Duodenal mucosa (tissue), 2 donors: ENCODE measurements at regions not wholly inside any gene's neighbourhood (a gene's known extent, or its start where the extent isn't known, plus 50 kb on each side); places are given as distances from the start of the nearest gene placed in this dataset.

Experiments
- H3K27ac ChIP-seq: one replicate; pipeline ENCODE4 v1.7.0; 2013; ENCODE audit warnings: low read depth, low read length
- H3K27me3 ChIP-seq, 2 donors: one replicate each; pipeline ENCODE4 v1.7.0; 2013; ENCODE audit warnings: low read length in 2 of 2, control low read depth in 1 of 2; ENCODE audit not compliant: insufficient read depth in 2 of 2, control insufficient read depth in 1 of 2
- H3K36me3 ChIP-seq, 2 donors: one replicate each; pipeline ENCODE4 v1.7.0; 2013; ENCODE audit warnings: low read length in 2 of 2, control low read depth in 1 of 2; ENCODE audit not compliant: insufficient read depth in 2 of 2, control insufficient read depth in 1 of 2
- H3K4me1 ChIP-seq, 2 donors: one replicate each; pipeline ENCODE4 v1.7.0; 2013; ENCODE audit warnings: low read length in 2 of 2, control low read depth in 1 of 2; ENCODE audit not compliant: insufficient read depth in 2 of 2, control insufficient read depth in 1 of 2
- H3K4me3 ChIP-seq, 2 donors: one replicate each; pipeline ENCODE4 v1.7.0; 2013; ENCODE audit warnings: low read length in 2 of 2, low read depth in 1 of 2
- H3K9ac ChIP-seq, 2 donors: one replicate each; pipeline ENCODE4 v1.7.0; 2013; ENCODE audit warnings: low read length in 2 of 2, low read depth in 1 of 2
- H3K9me3 ChIP-seq, 2 donors: one replicate each; pipeline ENCODE4 v1.7.0; 2013; ENCODE audit warnings: low read length in 2 of 2, control low read depth in 1 of 2; ENCODE audit not compliant: control insufficient read depth in 1 of 2

GRCh38 chr1:184326278-184326677, 60.6 kb upstream of the C1orf21 start:
- no peaks in the 10 kb centered on the region for H3K36me3 ChIP-seq
- no peaks in the 10 kb centered on the region for H3K9me3 ChIP-seq
- no peaks in the 10 kb centered on the region for H3K27me3 ChIP-seq
- H3K9ac ChIP-seq, result no peak overlapping the region
- no peak overlapping the region for H3K4me3 ChIP-seq
- H3K4me1 ChIP-seq, result peaks cover 10 to 20% of the 10 kb centered on the region in 2 donors
- H3K27ac ChIP-seq, result no peak overlapping the region

GRCh38 chr1:184329245-184329953, 57.4 kb upstream of the C1orf21 start:
- Histone ChIP-seq H3K27me3 (no peaks in the 10 kb centered on the region), H3K36me3 (no peaks in the 10 kb centered on the region), H3K27ac (no peak overlapping the region), H3K9ac (no peak overlapping the region), H3K4me1 (peaks cover 10 to 20% of the 10 kb centered on the region in 2 donors), H3K9me3 (no peaks in the 10 kb centered on the region), H3K4me3 (no peak overlapping the region)

- Histone ChIP-seq H3K36me3 (no peaks in the 10 kb centered on the region), H3K27me3 (no peaks in the 10 kb centered on the region), H3K4me3 (no peak overlapping the region), H3K9ac (no peak overlapping the region), H3K9me3 (no peaks in the 10 kb centered on the region), H3K4me1 (peaks cover 10 to 20% of the 10 kb centered on the region in 2 donors), H3K27ac (no peak overlapping the region)
Observed at GRCh38 chr1:184329962-184330868, 56.6 kb upstream of the C1orf21 start.

- H3K27me3 ChIP-seq, result no peaks in the 10 kb centered on the region
- H3K4me3 ChIP-seq, result no peak overlapping the region
- H3K9ac ChIP-seq, result no peak overlapping the region
- no peaks in the 10 kb centered on the region for H3K36me3 ChIP-seq
- no peaks in the 10 kb centered on the region for H3K9me3 ChIP-seq
- peaks cover 10 to 20% of the 10 kb centered on the region in 2 donors for H3K4me1 ChIP-seq
- no peak overlapping the region for H3K27ac ChIP-seq
Observed at GRCh38 chr1:184330875-184331274, 56.0 kb upstream of the C1orf21 start.
